PC-9 (cell line): ENCODE measurements at regions not wholly inside any gene's neighbourhood (a gene's known extent, or its start where the extent isn't known, plus 50 kb on each side); places are given as distances from the start of the nearest gene placed in this dataset.

Experiments
- BruUV-seq: library from RNA; stranded (reverse); fragments of 400-500 nt; replicated peaks from 2 replicates; lab custom pipeline; 2021; lab: Mats Ljungman, UMichigan
- CTCF ChIA-PET: fragments of 300-600 bp; sonication (Branson Sonifier 250); formaldehyde crosslinking; loops from one replicate; lab custom pipeline; 2022; ENCODE audit warnings: antibody characterized with exemption; lab: Charles Lee
- POLR2A ChIA-PET: fragments of 300-600 bp; sonication (Branson Sonifier 250); formaldehyde crosslinking; loops from one replicate; lab custom pipeline; 2022; ENCODE audit warnings: antibody characterized with exemption; ENCODE audit not compliant: unreplicated experiment; lab: Charles Lee
- DNase-seq, 2 experiments: peaks; one replicate each; pipeline versions ENCODE4 v3.0.0 to v3.0.0-alpha.2; 2015 to 2022; ENCODE audit warnings: mixed read lengths in 1 of 2
- H2AFZ ChIP-seq: fragments of 200-600 bp; sonication (generic); 2 replicates; pipeline ENCODE4 v1.8.1; 2017; ENCODE audit warnings: antibody characterized with exemption
- H3F3A ChIP-seq: fragments of 200-600 bp; sonication (generic); 2 replicates; pipeline ENCODE4 v1.8.1; 2017; ENCODE audit warnings: antibody characterized with exemption, mild to moderate bottlenecking, low read depth; ENCODE audit not compliant: insufficient read depth
- H3K27ac ChIP-seq: fragments of 200-600 bp; sonication (generic); 2 replicates; pipeline ENCODE4 v1.6.1; 2016; ENCODE audit warnings: mixed run types
- H3K27me3 ChIP-seq: fragments of 200-600 bp; sonication (generic); 2 replicates; pipeline ENCODE4 v1.6.1; 2016; ENCODE audit warnings: low read depth, mixed run types; ENCODE audit not compliant: insufficient read depth
- H3K36me3 ChIP-seq: fragments of 200-600 bp; sonication (generic); 2 replicates; pipeline ENCODE4 v1.6.1; 2016; ENCODE audit warnings: low read depth, mixed run types
- H3K4me1 ChIP-seq: fragments of 200-600 bp; sonication (generic); replicated peaks from 2 replicates; pipeline ENCODE4 v1.6.1; 2016; ENCODE audit warnings: mixed run types; ENCODE audit not compliant: insufficient read depth
- H3K4me2 ChIP-seq: fragments of 200-600 bp; sonication (generic); 2 replicates; pipeline ENCODE4 v1.6.1; 2017; ENCODE audit warnings: mixed run types
- H3K4me3 ChIP-seq: fragments of 200-600 bp; sonication (generic); 2 replicates; pipeline ENCODE4 v1.6.1; 2016; ENCODE audit warnings: mixed run types
- H3K79me2 ChIP-seq: fragments of 200-600 bp; sonication (generic); 2 replicates; pipeline ENCODE4 v1.6.1; 2017; ENCODE audit warnings: low read depth, mixed run types
- H3K9me2 ChIP-seq: fragments of 200-600 bp; sonication (generic); 2 replicates; pipeline ENCODE4 v1.8.1; 2017; ENCODE audit warnings: mild to moderate bottlenecking; ENCODE audit not compliant: insufficient read depth
- H3K9me3 ChIP-seq: fragments of 200-600 bp; sonication (generic); 2 replicates; pipeline ENCODE4 v1.8.1; 2016; ENCODE audit warnings: low read depth; ENCODE audit not compliant: insufficient read depth
- H4K20me1 ChIP-seq: fragments of 200-600 bp; sonication (generic); 2 replicates; pipeline ENCODE4 v1.8.1; 2017; ENCODE audit not compliant: insufficient read depth
- CTCF ChIP-seq: fragments of 200-600 bp; sonication (generic); conservative IDR thresholded peaks from 2 replicates; pipeline ENCODE4 v1.6.1; 2017; ENCODE audit warnings: mixed run types, antibody characterized with exemption, mild to moderate bottlenecking, moderate library complexity
- EZH2 ChIP-seq: fragments of 200-600 bp; sonication (generic); IDR thresholded peaks from 2 replicates; pipeline ENCODE4 v1.8.0; 2017; ENCODE audit warnings: antibody characterized with exemption, low read depth
- intact Hi-C: fragments of 100-400 bp; cut with micrococcal nuclease; formaldehyde crosslinking; loops from one replicate; pipeline ENCODE4 v1.10.0; 2022; ENCODE audit not compliant: unreplicated experiment

DNA sequence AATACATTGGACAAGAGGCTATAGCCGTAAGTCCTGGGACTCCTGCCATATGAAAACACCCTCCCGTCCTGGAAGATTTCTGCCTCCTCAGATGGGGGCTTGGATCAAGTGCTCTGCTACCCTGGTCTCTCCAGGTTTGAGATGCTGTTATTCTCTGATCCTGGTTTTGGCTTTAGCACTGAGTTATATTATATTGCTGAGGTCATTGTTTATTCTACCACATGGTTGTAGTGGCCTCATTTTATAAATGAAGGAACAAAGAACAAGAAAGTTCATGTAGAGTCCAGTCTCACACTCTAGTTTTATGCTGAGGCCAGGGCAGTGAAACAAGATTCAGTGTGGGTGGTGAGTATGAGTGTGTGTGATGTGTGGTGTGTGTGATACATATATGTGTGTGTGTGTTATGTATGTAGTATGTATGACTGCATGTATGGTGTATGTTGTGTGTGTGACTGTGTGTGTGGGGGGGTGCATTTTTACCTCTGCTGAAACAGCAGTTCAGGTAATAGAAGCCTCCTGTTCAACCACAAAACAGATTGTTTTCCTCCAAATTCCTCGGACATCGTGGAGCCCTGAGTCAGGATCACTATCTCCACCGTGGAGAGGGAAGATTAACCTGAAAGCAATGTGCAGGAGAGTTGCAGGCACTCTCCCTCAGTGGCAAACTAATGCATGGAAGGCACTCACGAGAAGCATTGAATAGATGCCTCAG lies 80.7 kb downstream of the C7orf25 start:
- no peak overlapping the region for H3K4me3 ChIP-seq
- H2AFZ ChIP-seq = no peak overlapping the region
- no peaks in the 10 kb centered on the region for H3K9me2 ChIP-seq
- no peaks in the 10 kb centered on the region for H3F3A ChIP-seq
- no peaks in the 10 kb centered on the region for H3K79me2 ChIP-seq
- intact Hi-C loops = loop anchor here (5.0 kb wide), 1 partner anchor 854 kb away; no protein-coding TSS in a partner anchor
- H3K4me2 ChIP-seq = no peak overlapping the region
- ChIA-PET CTCF (interaction anchor here (0.6 kb wide), 1 partner anchor 684 kb away, joined by 4 read pairs; no protein-coding TSS in a partner anchor), POLR2A (interaction anchor here (0.6 to 1.2 kb wide), 2 partner anchors 77 to 979 kb away, joined by 3 read pairs; no protein-coding TSS in a partner anchor)
- DNase-seq = no peak
- H3K36me3 ChIP-seq = no peaks in the 10 kb centered on the region
- no TSS peak for BruUV-seq
- no peak overlapping the region for H3K27ac ChIP-seq
- H4K20me1 ChIP-seq = no peaks in the 10 kb centered on the region
- TF ChIP-seq EZH2 = no peak
- TF ChIP-seq CTCF = no peak
- H3K27me3 ChIP-seq = peaks cover 56% of the 10 kb centered on the region
- H3K4me1 ChIP-seq = 0 out of 2 replicates have a peak, but pooled peaks cover 4% of the 10 kb centered on the region
- no peaks in the 10 kb centered on the region for H3K9me3 ChIP-seq

DNA sequence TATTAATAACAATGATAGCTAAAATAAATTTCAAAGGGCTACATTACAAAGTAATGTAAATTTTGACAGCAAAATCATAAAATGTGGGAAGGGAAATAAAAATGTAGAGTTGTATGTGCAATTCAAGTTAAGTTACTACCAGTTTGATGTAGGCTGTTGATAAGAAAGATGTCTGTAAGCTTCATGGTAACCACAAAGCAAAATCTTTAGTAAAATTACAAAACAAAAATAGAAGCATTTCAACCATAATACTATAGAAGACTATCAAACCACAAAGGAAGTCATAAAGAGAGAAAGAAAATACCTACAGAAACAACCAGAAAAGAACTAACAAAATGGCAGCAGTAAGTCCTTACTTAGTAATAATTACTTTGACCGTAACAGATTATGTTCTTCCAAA lies 99.1 kb downstream of the C7orf25 start:
- Histone ChIP-seq H3K36me3 (no peaks in the 10 kb centered on the region), H3K9me2 (no peaks in the 10 kb centered on the region; the same call in 1 of the 2 replicates), H3K27me3 (no peaks in the 10 kb centered on the region), H2AFZ (no peak overlapping the region), H3K4me3 (no peak overlapping the region), H3K9me3 (no peaks in the 10 kb centered on the region), H3K27ac (no peak overlapping the region), H3F3A (no peaks in the 10 kb centered on the region; the same call in 1 of the 2 replicates), H4K20me1 (no peaks in the 10 kb centered on the region), H3K4me1 (no peaks in the 10 kb centered on the region), H3K79me2 (no peaks in the 10 kb centered on the region), H3K4me2 (no peak overlapping the region)
- CTCF ChIA-PET = no interaction called here
- intact Hi-C loops = no loop called here
- BruUV-seq = no TSS peak
- DNase-seq = no peak
- POLR2A ChIA-PET = no interaction called here
- no peak for TF ChIP-seq EZH2

- BruUV-seq = no TSS peak
- Histone ChIP-seq H2AFZ (no peak overlapping the region), H3K9me3 (no peaks in the 10 kb centered on the region; the same call in 1 of the 2 replicates), H4K20me1 (no peaks in the 10 kb centered on the region), H3K36me3 (no peaks in the 10 kb centered on the region), H3K9me2 (no peaks in the 10 kb centered on the region; the same call in 1 of the 2 replicates), H3F3A (no peaks in the 10 kb centered on the region), H3K4me3 (no peak overlapping the region), H3K4me1 (no peaks in the 10 kb centered on the region), H3K27ac (no peak overlapping the region), H3K27me3 (no peaks in the 10 kb centered on the region), H3K4me2 (no peak overlapping the region), H3K79me2 (no peaks in the 10 kb centered on the region)
- POLR2A ChIA-PET = no interaction called here
- intact Hi-C loops = no loop called here
- TF ChIP-seq EZH2 = no peak
- TF ChIP-seq CTCF = no peak
- CTCF ChIA-PET = no interaction called here
- DNase-seq = no peak
Measured at GRCh38 chr7:42805601-42806000, 106.3 kb downstream of the C7orf25 start.
